Panc1 (cell line): ENCODE measurements at regions not wholly inside any gene's neighbourhood (a gene's known extent, or its start where the extent isn't known, plus 50 kb on each side); places are given as distances from the start of the nearest gene placed in this dataset.

Source experiments
- ATAC-seq: fragments of 200-7000 bp; cut with Tn5 transposase; 2 replicates; pipeline ENCODE4 v1.9.1; 2020; ENCODE audit warnings: mild to moderate bottlenecking, moderate library complexity
- BruUV-seq: library from RNA; stranded (reverse); fragments of 400-500 nt; replicated peaks from 2 replicates; lab custom pipeline; 2021; lab: Mats Ljungman, UMichigan
- CTCF ChIA-PET: fragments of 300-600 bp; sonication (Branson Sonifier 250); formaldehyde crosslinking; loops from one replicate; lab custom pipeline; 2022; ENCODE audit warnings: antibody characterized with exemption; lab: Charles Lee
- POLR2A ChIA-PET: fragments of 300-600 bp; sonication (Branson Sonifier 250); formaldehyde crosslinking; loops from one replicate; lab custom pipeline; 2022; ENCODE audit warnings: antibody characterized with exemption; lab: Charles Lee
- DNase-seq: peaks from one replicate; pipeline ENCODE4 v3.0.0-alpha.2; 2010; ENCODE audit warnings: low read depth, low spot score
- H3K27ac ChIP-seq: 2 replicates; pipeline ENCODE4 v1.5.1; 2011; ENCODE audit warnings: mild to moderate bottlenecking, low read length, inconsistent platforms
- H3K27me3 ChIP-seq: fragments of 200-500 bp; sonication (Bioruptor generic); 2 replicates; pipeline ENCODE4 v1.6.0; 2014; ENCODE audit warnings: low read length, inconsistent platforms; ENCODE audit not compliant: control insufficient read depth, insufficient read depth
- H3K36me3 ChIP-seq: fragments of 200-500 bp; sonication (Bioruptor generic); 2 replicates; pipeline ENCODE4 v1.5.1; 2014; ENCODE audit warnings: inconsistent platforms, mild to moderate bottlenecking, low read length, moderate library complexity; ENCODE audit not compliant: control insufficient read depth, insufficient read depth
- H3K4me1 ChIP-seq: 2 replicates; pipeline ENCODE4 v1.5.1; 2011; ENCODE audit warnings: inconsistent platforms, mild to moderate bottlenecking, low read length, moderate library complexity; ENCODE audit not compliant: control insufficient read depth, insufficient read depth
- H3K4me3 ChIP-seq, 2 experiments: 2 replicates each; pipeline ENCODE4 v1.5.1; 2011 to 2012; ENCODE audit warnings: low read depth in 2 of 2, low read length in 2 of 2, mild to moderate bottlenecking in 2 of 2, inconsistent platforms in 1 of 2, moderate library complexity in 1 of 2
- H3K9me3 ChIP-seq: fragments of 200-500 bp; sonication (Bioruptor generic); 2 replicates; pipeline ENCODE4 v1.5.1; 2014; ENCODE audit warnings: low read depth, mild to moderate bottlenecking, inconsistent platforms, low read length, moderate library complexity; ENCODE audit not compliant: control insufficient read depth, insufficient read depth
- POLR2AphosphoS5 ChIP-seq: IDR thresholded peaks from 2 replicates; pipeline ENCODE4 v1.6.1; 2012; ENCODE audit warnings: mild to moderate bottlenecking, low read depth, low read length, moderate library complexity
- SIN3A ChIP-seq: IDR thresholded peaks from 2 replicates; pipeline ENCODE4 v1.6.1; 2012; ENCODE audit warnings: low read depth, mild to moderate bottlenecking, low read length, moderate library complexity, borderline replicate concordance; ENCODE audit not compliant: insufficient read depth
- TCF7L2 ChIP-seq: IDR thresholded peaks from 2 replicates; pipeline ENCODE4 v1.6.1; 2011; ENCODE audit warnings: mild to moderate bottlenecking, low read depth, low read length, inconsistent platforms
- in situ Hi-C: cut with HindIII; loops from 2 replicates; pipeline ENCODE4 v1.10.0; 2016; ENCODE audit warnings: low sequenced_read_pairs, low pct_unique_long_range_greater_than_20kb
- intact Hi-C: fragments of 100-400 bp; cut with micrococcal nuclease; formaldehyde crosslinking; loops from one replicate; pipeline ENCODE4 v1.10.0; 2022; ENCODE audit not compliant: unreplicated experiment
- TF ChIP-seq, protein P1 (sequence below): fragments of 450-650 bp; IDR thresholded peaks from 2 replicates; pipeline ENCODE4 v1.5.1; 2017; ENCODE audit warnings: mild to moderate bottlenecking
- TF ChIP-seq, protein P2 (sequence below), 2 experiments: IDR thresholded peaks; 2 replicates each; pipeline ENCODE4 v1.6.1; 2011 to 2012; ENCODE audit warnings: low read depth in 2 of 2, control low read depth in 1 of 2, low read length in 1 of 2, mild to moderate bottlenecking in 1 of 2, moderate library complexity in 1 of 2; ENCODE audit not compliant: insufficient read depth in 1 of 2

DNA sequence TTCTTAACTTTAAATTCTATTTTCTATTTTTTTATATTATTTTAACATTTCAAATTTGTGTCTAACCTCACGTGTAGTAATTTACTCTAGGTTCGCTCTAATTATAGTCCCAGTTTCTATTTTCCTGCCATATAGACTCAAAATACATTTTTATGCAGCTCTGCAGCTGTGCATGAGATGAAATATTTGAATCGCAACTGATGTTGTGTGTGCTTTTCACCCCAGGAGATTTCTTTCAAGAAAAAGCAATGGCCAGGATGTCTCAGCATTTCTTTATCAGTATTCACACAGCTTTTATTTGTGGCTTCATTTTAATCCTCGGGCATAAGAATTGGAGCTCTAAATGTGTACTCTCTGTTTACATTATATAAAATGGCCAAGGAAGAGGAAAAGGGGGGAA lies 157.6 kb downstream of the HDGFL1 start:
- H3K4me1 ChIP-seq: no peaks in the 10 kb centered on the region

DNA sequence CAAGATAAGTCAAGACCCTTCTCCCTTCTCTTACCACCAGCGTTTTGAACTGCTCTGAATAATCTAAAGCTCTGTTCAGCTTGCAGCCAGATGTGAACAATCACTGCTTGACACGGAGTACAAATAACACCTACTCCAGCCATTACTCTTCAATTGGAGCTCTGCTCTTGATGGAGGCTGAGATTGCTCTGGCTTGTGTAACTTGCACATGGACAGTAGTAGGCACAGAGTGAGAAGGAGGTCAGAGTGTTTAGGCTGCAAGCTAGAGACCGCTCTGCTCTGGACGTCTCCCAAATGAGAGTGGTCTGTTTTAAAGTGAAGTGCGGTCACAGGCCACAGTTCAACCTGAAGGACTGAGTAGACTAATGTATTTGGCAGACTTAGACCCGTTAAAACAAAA lies 158.3 kb downstream of the HDGFL1 start:
- no peak for ATAC-seq
- TF ChIP-seq, protein P1, sequence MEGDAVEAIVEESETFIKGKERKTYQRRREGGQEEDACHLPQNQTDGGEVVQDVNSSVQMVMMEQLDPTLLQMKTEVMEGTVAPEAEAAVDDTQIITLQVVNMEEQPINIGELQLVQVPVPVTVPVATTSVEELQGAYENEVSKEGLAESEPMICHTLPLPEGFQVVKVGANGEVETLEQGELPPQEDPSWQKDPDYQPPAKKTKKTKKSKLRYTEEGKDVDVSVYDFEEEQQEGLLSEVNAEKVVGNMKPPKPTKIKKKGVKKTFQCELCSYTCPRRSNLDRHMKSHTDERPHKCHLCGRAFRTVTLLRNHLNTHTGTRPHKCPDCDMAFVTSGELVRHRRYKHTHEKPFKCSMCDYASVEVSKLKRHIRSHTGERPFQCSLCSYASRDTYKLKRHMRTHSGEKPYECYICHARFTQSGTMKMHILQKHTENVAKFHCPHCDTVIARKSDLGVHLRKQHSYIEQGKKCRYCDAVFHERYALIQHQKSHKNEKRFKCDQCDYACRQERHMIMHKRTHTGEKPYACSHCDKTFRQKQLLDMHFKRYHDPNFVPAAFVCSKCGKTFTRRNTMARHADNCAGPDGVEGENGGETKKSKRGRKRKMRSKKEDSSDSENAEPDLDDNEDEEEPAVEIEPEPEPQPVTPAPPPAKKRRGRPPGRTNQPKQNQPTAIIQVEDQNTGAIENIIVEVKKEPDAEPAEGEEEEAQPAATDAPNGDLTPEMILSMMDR: no peak
- TF ChIP-seq, protein P2, sequence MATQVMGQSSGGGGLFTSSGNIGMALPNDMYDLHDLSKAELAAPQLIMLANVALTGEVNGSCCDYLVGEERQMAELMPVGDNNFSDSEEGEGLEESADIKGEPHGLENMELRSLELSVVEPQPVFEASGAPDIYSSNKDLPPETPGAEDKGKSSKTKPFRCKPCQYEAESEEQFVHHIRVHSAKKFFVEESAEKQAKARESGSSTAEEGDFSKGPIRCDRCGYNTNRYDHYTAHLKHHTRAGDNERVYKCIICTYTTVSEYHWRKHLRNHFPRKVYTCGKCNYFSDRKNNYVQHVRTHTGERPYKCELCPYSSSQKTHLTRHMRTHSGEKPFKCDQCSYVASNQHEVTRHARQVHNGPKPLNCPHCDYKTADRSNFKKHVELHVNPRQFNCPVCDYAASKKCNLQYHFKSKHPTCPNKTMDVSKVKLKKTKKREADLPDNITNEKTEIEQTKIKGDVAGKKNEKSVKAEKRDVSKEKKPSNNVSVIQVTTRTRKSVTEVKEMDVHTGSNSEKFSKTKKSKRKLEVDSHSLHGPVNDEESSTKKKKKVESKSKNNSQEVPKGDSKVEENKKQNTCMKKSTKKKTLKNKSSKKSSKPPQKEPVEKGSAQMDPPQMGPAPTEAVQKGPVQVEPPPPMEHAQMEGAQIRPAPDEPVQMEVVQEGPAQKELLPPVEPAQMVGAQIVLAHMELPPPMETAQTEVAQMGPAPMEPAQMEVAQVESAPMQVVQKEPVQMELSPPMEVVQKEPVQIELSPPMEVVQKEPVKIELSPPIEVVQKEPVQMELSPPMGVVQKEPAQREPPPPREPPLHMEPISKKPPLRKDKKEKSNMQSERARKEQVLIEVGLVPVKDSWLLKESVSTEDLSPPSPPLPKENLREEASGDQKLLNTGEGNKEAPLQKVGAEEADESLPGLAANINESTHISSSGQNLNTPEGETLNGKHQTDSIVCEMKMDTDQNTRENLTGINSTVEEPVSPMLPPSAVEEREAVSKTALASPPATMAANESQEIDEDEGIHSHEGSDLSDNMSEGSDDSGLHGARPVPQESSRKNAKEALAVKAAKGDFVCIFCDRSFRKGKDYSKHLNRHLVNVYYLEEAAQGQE (IDR thresholded peaks at IDR 0.05; ENCODE audit: insufficient read depth in 1 of 2, low read depth in 2 of 2, low read length in 1 of 2): no peak
- no peak for TF ChIP-seq POLR2AphosphoS5
- no peak for TF ChIP-seq TCF7L2
- TF ChIP-seq SIN3A: no peak
- Histone ChIP-seq H3K4me1 (no peaks in the 10 kb centered on the region), H3K36me3 (no peaks in the 10 kb centered on the region), H3K27ac (no peak overlapping the region), H3K9me3 (peaks cover 3% of the 10 kb centered on the region; the same call in 1 of the 2 replicates), H3K27me3 (no peaks in the 10 kb centered on the region), H3K4me3 (no peak overlapping the region)
- POLR2A ChIA-PET: no interaction called here
- in situ Hi-C loops (no loop called here), intact Hi-C loops (no loop called here)
- no TSS peak for BruUV-seq
- DNase-seq: no peak
- CTCF ChIA-PET: no interaction called here

More for the DNA sequence above, 157.6 kb downstream of the HDGFL1 start:
- ChIA-PET CTCF (no interaction called here), POLR2A (no interaction called here)
- no TSS peak for BruUV-seq
- in situ Hi-C loops: no loop called here
- H3K27ac ChIP-seq: no peak overlapping the region
- H3K9me3 ChIP-seq: peaks cover 4% of the 10 kb centered on the region; the same call in 1 of the 2 replicates
- ATAC-seq (no peak), DNase-seq (no peak)
- no peak for TF ChIP-seq POLR2AphosphoS5
- no peak for TF ChIP-seq TCF7L2
- TF ChIP-seq SIN3A: no peak
- TF ChIP-seq, protein P2 (IDR thresholded peaks at IDR 0.05; ENCODE audit: insufficient read depth in 1 of 2, low read depth in 2 of 2, low read length in 1 of 2): no peak
- H3K4me3 ChIP-seq: no peak overlapping the region
- no peaks in the 10 kb centered on the region for H3K27me3 ChIP-seq
- no peaks in the 10 kb centered on the region for H3K36me3 ChIP-seq
- intact Hi-C loops: no loop called here
